RCC 7860 (cell line): ENCODE measurements at regions not wholly inside any gene's neighbourhood (a gene's known extent, or its start where the extent isn't known, plus 50 kb on each side); places are given as distances from the start of the nearest gene placed in this dataset.
A peak's percentile ranks its signal among the peaks of the same experiment; 100 is the strongest.

ENCODE experiments used
- DNase-seq: peaks from one replicate; pipeline ENCODE4 v3.0.0-alpha.2; 2015; ENCODE audit warnings: low spot score
- FAIRE-seq: peaks from 2 replicates; lab custom pipeline; 2012; peaks lifted over from hg19 to GRCh38; lab: Jason Lieb, UNC

- no peak for FAIRE-seq
- no peak for DNase-seq
Observed at GRCh38 chr4:133903029-133903428, 298.6 kb downstream of the PABPC4L start.

GRCh38 chr4:133891011-133891410, 310.6 kb downstream of the PABPC4L start:
- FAIRE-seq (no peak), DNase-seq (no peak)

GRCh38 chr4:133887723-133888122, 313.9 kb downstream of the PABPC4L start:
- FAIRE-seq, result no peak
- no peak for DNase-seq

GRCh38 chr4:133869486-133869885, 332.1 kb downstream of the PABPC4L start:
- FAIRE-seq, result no peak

GRCh38 chr4:133868856-133869255, 332.7 kb downstream of the PABPC4L start:
- no peak for FAIRE-seq
- DNase-seq, result no peak

More at GRCh38 chr4:133869486-133869885, 332.1 kb downstream of the PABPC4L start:
- no peak for DNase-seq

GRCh38 chr4:133866328-133866699, 335.3 kb downstream of the PABPC4L start:
- peak; percentile 84 for DNase-seq
- FAIRE-seq, result peak; percentile 86

GRCh38 chr4:133865612-133866327, 335.8 kb downstream of the PABPC4L start:
- DNase-seq (peak; percentile 93), FAIRE-seq (peak; percentile 98)

- FAIRE-seq, result no peak
- no peak for DNase-seq
Observed at GRCh38 chr4:133863153-133863552, 338.4 kb downstream of the PABPC4L start.

GRCh38 chr4:133856731-133857355, 344.7 kb downstream of the PABPC4L start:
- DNase-seq, result no peak

GRCh38 chr4:133855001-133855400, 346.6 kb downstream of the PABPC4L start:
- DNase-seq (no peak), FAIRE-seq (no peak)

More at GRCh38 chr4:133856731-133857355, 344.7 kb downstream of the PABPC4L start:
- no peak for FAIRE-seq

GRCh38 chr4:133839326-133839725, 362.3 kb downstream of the PABPC4L start:
- FAIRE-seq (peak; percentile 2), DNase-seq (no peak)

GRCh38 chr4:133823177-133823576, 378.4 kb downstream of the PABPC4L start:
- DNase-seq (no peak), FAIRE-seq (no peak)

- FAIRE-seq (no peak), DNase-seq (no peak)
Observed at GRCh38 chr4:133812954-133813353, 388.6 kb downstream of the PABPC4L start.

GRCh38 chr4:133812236-133812635, 389.4 kb downstream of the PABPC4L start:
- no peak for FAIRE-seq
- DNase-seq, result no peak

GRCh38 chr4:133808151-133808550, 393.4 kb downstream of the PABPC4L start:
- FAIRE-seq (no peak), DNase-seq (no peak)

GRCh38 chr4:133803341-133803740, 398.2 kb downstream of the PABPC4L start:
- no peak for FAIRE-seq

GRCh38 chr4:133802359-133803140, 399.0 kb downstream of the PABPC4L start:
- FAIRE-seq (peak; percentile 49), DNase-seq (peak; percentile 9)

More at GRCh38 chr4:133803341-133803740, 398.2 kb downstream of the PABPC4L start:
- DNase-seq, result no peak

GRCh38 chr4:133801883-133802282, 399.7 kb downstream of the PABPC4L start:
- no peak for DNase-seq
- no peak for FAIRE-seq

GRCh38 chr4:133800966-133801365, 400.6 kb downstream of the PABPC4L start:
- no peak for DNase-seq
- no peak for FAIRE-seq

- no peak for DNase-seq
Observed at GRCh38 chr4:133799717-133800315, 401.8 kb downstream of the PABPC4L start.

GRCh38 chr4:133777661-133778060, 423.9 kb downstream of the PABPC4L start:
- DNase-seq (no peak), FAIRE-seq (no peak)

More at GRCh38 chr4:133799717-133800315, 401.8 kb downstream of the PABPC4L start:
- FAIRE-seq, result no peak
